NCI-H82 treated with DMSO at 0.1 percent for 48 hours (cell line): ENCODE measurements at regions not wholly inside any gene's neighbourhood (a gene's known extent, or its start where the extent isn't known, plus 50 kb on each side); places are given as distances from the start of the nearest gene placed in this dataset.
"Not testable (repeated sequence)": the region's sequence is repeated elsewhere in the genome, so short reads cannot be mapped to it uniquely, and the experiment has no call there.

Experiments used
- DNase-seq: peaks from one replicate; lab custom pipeline; 2025; ENCODE audit not compliant: unreplicated experiment; lab: John Stamatoyannopoulos, UW

DNA sequence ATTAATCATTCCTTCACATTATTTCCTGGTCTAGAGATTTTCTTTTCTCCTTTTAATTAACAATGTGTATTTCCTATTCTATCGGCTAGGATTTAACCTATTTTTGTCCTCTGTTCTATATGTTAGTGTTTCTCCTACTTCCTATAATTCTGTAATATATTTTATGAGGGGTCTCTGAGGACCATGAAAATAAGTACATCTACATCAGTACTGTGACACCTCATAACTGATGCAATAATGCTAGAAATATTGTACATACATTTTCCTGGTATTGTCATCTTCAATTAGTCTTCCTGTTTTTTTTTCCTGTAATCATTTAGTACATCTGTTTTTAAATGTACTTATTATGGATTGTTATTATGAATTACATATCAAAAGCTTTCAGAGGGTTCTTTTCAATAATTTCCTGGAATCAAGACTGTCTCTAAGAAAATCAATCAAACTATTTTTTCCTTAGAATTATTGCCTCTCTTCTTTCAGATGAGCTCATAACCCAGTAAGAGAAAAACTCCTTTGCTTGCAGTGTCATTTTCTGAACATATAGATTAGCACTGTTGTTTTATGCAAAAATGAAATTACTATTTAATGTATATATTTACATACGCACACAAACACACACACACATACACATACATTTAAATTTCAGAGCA is 1004.3 kb downstream of the SLITRK5 start:
- DNase-seq, result no peak

DNA sequence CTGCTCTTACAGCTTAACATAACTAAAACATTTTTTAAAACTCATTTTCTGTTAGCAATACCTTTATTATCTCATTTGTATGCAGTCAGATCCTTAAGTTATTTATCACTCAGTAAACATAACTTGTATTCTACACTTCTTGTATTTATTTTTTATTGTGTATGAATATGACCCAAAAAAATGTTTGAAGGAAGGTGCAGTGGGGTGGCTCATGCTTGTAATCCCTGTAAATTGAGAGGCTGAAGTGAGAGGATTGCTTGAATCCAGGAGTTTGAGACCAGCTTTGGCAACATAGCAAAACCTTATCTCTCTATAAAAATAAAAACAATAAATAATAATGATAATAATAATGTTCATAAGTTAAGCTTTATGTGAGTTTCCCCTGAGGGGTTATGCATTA is 1004.8 kb downstream of the SLITRK5 start:
- DNase-seq, result no peak

GRCh38 chr13:88685459-88685858 is 1014.3 kb downstream of the SLITRK5 start:
- no peak for DNase-seq

- DNase-seq, result no peak
Measured at GRCh38 chr13:88701551-88701950, 1030.4 kb downstream of the SLITRK5 start.

GRCh38 chr13:88704600-88705275 is 1033.6 kb downstream of the SLITRK5 start:
- DNase-seq, result no peak

GRCh38 chr13:88707646-88708045 is 1036.5 kb downstream of the SLITRK5 start:
- DNase-seq, result peak; percentile 8

- DNase-seq, result no peak
Measured at GRCh38 chr13:88717946-88718345, 1046.8 kb downstream of the SLITRK5 start.

GRCh38 chr13:88718781-88719180 is 1047.6 kb downstream of the SLITRK5 start:
- DNase-seq, result no peak

DNA sequence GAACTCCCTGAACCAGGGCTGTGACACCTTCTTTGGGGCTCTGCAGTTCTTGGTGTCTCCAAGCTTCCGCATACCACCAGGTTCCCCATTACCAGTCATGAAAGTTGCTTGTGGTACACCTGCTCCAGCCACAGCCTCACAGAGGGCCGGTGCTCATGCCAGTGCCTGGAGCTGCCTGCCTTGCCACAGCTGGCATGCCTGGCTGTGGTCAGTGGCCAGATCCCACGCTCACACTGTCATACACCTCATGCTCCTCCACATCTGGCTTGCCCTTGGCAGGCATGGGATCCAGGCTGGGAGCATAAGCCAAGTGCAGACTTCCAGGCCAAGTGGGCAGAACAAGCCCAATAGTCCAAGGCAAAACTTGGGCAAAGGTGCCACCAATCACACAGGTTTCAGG is 1054.9 kb downstream of the SLITRK5 start:
- DNase-seq, result no peak

DNA sequence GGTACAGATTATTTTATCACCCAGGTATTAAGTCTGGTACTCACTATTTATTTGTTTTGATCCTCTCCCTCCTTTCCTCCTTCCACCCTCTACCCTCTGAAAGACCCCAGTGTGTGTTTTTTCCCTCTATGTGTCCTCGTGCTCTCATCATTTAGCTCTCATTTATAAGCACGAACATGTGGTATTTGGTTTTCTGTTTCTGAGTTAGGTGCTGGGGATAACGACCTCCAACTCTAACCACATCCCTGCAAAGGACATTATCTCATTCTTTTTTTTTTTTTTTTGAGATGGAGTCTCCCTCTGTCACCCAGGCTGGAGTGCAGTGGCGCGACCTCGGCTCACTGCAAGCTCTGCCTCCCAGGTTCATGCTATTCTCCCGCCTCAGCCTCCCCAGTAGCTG is 1056.1 kb downstream of the SLITRK5 start:
- not testable (repeated sequence) for DNase-seq

- DNase-seq, result no peak
Measured at GRCh38 chr13:88729605-88730004, 1058.4 kb downstream of the SLITRK5 start.

DNA sequence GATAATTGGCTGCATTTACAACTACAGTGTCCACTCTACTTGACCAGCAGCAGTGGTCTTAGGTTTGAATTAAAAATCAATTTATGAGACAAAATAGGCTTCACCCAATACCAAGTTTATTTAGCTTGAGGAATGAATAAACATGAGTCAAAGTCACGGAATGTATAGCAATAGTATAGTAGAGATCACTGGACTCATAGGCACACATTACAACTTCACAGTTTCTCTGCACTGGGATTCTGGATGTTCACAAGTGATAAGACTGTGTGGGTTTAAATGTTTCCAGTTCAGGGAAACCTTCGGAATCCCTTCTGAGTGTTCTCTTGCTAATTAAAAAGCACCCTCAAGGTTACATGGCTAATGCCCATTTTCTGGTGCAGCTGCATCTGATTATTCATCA is 1064.9 kb downstream of the SLITRK5 start:
- no peak for DNase-seq

DNA sequence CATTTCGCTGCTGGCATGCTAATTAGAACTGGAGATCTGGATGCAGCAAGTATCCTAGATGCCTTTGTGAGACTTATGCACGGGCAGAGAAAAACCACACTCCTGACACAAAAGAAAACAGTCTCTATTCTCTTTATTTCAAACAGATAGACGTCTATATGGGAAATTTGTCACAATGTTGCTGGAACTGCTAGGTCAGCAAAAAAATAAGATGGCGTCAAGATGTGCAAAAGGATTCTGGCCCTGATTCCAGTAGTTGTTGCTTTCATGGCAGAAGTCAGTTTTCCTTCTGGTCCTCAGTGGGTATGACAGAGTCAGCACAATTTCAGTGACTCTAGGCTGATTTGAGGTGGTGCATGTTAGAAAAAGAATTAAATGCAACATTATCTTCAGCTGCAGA is 1068.0 kb downstream of the SLITRK5 start:
- no peak for DNase-seq

DNA sequence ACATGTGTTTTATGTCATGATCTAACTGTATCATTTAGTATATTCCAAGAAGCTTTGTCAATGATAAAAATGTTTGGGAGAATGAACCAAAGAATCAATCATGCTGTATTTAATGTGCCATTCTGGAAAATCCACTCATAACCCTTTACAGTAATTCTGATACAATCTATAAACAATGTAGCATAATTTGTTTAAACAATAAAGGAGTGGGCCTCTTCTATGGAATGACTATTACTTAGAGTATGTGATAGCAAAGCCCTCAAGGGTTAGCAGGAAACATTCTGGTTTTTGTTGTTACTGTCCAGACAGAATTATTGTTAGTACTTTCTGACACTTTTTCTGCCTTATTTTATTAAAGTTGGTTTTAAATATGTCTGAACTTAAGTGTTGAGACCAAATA is 1073.1 kb downstream of the SLITRK5 start:
- no peak for DNase-seq

DNA sequence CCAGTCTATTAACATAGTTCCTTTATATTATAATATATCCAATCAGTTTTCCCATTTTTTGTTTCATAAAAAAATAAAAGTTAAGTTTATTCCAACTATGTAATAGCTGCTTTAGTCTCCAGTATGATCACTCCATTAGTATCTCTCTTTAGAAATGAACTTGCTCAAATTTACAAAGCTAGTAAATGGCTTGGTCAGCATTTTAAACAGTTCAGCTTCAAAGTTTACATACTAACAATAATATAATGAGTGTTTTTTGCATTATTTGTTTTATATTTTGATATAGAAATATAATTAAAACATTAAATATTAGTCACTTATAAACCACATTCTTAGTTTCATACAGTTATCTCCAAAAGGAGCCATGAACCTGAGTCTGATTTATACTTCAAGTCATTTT is 1073.8 kb downstream of the SLITRK5 start:
- DNase-seq, result no peak

GRCh38 chr13:88752041-88752440 is 1080.9 kb downstream of the SLITRK5 start:
- DNase-seq, result peak; percentile 85

DNA sequence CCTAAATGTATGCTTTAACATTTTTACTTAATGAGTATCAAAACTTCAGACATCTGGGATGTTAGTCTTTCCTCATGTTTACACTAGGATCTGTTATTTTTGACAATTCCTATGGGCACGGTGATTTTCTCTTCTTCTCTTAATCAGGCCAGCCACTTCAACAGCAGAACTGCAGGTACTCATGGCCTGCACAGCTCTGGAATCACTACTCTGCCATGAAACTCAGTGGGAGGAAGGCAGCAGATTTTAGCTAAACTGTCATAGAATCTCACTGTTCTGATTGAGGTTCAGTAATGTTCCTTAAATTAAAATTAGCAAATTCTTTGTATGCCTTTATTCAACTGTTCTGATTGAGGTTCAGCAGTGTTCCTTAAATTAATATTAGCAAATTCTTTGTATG is 1083.0 kb downstream of the SLITRK5 start:
- DNase-seq, result no peak

DNA sequence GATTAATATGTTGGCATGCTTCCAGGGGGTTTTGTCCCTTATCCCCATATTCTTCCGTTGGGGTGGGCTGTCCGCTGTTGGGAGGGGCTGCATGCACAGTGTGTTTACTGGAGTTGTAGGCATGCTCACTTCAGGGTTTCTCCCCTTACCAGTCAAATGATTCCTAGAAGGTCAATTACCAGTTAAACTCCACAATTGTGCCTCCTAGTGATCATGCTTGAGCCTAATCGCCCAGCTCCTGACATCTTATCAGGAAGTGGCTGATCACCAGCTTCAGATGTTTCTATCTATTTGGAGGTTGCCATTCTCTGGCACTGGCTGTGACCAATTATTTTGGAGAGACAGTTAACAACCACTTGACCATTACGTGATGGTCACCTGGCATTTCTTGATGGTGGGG is 1090.0 kb downstream of the SLITRK5 start:
- no peak for DNase-seq

DNA sequence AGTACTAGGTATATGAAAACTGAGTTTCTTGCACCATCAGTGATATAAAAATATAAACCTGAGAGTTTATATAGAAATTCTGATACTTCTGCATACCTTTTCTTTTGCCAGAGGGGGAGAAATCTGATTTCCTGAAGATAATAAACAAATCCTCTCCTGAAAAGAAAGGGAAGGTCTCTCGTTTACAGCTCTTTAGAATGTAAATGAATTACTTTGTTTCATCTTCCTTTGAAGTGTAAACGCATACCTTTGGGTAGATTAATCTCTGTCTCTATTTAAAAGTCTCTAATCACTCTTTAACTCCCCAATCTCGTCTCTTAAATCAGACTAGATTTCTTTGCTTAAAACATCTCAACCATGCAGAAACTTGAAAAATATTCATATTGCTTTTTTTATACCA is 1092.9 kb downstream of the SLITRK5 start:
- DNase-seq, result no peak

- no peak for DNase-seq
Measured at GRCh38 chr13:88800505-88800904, 1129.3 kb downstream of the SLITRK5 start.

DNA sequence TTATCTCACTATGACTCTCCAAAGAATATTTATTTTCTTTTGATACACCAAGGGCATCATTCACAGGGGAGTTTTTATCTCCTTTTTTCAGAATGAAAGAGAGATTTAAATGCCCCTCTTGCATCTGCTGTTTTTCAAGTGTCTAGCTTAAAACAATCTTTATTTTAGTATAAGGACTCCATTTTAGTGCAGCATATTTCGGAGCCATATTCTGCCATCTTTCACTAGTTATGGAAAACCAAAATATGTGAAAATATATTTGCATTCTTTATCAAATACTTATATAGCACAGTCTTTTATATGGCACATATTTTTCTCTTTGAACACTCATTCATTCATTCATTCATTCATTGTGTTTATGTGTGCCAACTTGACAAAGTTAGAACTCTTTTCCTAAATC is 1130.2 kb downstream of the SLITRK5 start:
- DNase-seq, result no peak

- DNase-seq, result no peak
Measured at GRCh38 chr13:88802886-88803285, 1131.7 kb downstream of the SLITRK5 start.

GRCh38 chr13:88806438-88806837 is 1135.3 kb downstream of the SLITRK5 start:
- no peak for DNase-seq
